ENCODE measurements at regions not wholly inside any gene's neighbourhood (a gene's known extent, or its start where the extent isn't known, plus 50 kb on each side); places are given as distances from the start of the nearest gene placed in this dataset.

GRCh38 chr4:18394656-18395055, 373.1 kb upstream of the LCORL start:
- TF ChIP-seq, protein P1, sequence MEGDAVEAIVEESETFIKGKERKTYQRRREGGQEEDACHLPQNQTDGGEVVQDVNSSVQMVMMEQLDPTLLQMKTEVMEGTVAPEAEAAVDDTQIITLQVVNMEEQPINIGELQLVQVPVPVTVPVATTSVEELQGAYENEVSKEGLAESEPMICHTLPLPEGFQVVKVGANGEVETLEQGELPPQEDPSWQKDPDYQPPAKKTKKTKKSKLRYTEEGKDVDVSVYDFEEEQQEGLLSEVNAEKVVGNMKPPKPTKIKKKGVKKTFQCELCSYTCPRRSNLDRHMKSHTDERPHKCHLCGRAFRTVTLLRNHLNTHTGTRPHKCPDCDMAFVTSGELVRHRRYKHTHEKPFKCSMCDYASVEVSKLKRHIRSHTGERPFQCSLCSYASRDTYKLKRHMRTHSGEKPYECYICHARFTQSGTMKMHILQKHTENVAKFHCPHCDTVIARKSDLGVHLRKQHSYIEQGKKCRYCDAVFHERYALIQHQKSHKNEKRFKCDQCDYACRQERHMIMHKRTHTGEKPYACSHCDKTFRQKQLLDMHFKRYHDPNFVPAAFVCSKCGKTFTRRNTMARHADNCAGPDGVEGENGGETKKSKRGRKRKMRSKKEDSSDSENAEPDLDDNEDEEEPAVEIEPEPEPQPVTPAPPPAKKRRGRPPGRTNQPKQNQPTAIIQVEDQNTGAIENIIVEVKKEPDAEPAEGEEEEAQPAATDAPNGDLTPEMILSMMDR (IDR thresholded peaks at IDR 0.05): no peak
- TF ChIP-seq POLR2A (IDR thresholded peaks at IDR 0.05): no peak
